HCT116 (cell line): ENCODE measurements at regions not wholly inside any gene's neighbourhood (a gene's known extent, or its start where the extent isn't known, plus 50 kb on each side); places are given as distances from the start of the nearest gene placed in this dataset.

ENCODE experiments used
- ATAC-seq: fragments of 200-7000 bp; cut with Tn5 transposase; 2 replicates; pipeline ENCODE4 v1.9.1; 2020; ENCODE audit warnings: mild to moderate bottlenecking, moderate library complexity
- BruUV-seq: library from RNA; stranded (reverse); fragments of 400-500 nt; replicated peaks from 2 replicates; lab custom pipeline; 2021; lab: Mats Ljungman, UMichigan
- CTCF ChIA-PET: fragments of 300-600 bp; sonication (Branson Sonifier 250); formaldehyde crosslinking; loops from one replicate; lab custom pipeline; 2021; ENCODE audit warnings: antibody characterized with exemption; lab: Charles Lee
- POLR2A ChIA-PET: fragments of 300-600, 350-600 bp; sonication (Branson Sonifier 250); formaldehyde crosslinking; loops from one replicate; lab custom pipeline; 2021; ENCODE audit warnings: antibody characterized with exemption; lab: Charles Lee
- RAD21 ChIA-PET, 2 experiments: fragments of 300-600 bp; sonication (Branson Sonifier 250); formaldehyde crosslinking; loops; one replicate each; lab custom pipeline; 2023; ENCODE audit warnings: low total read pairs in 2 of 2; ENCODE audit not compliant: uncharacterized antibody in 2 of 2, unreplicated experiment in 2 of 2, low non-redundant PET in 1 of 2; lab: Charles Lee
- DNase-seq: peaks from one replicate; pipeline ENCODE4 v3.0.0-alpha.2; 2010; ENCODE audit warnings: low read depth, low spot score
- H2AFZ ChIP-seq: fragments of 200-600 bp; shearing (Covaris generic), sonication (generic); 2 replicates; pipeline ENCODE4 v1.6.1; 2017; ENCODE audit warnings: low read depth, mixed run types, mixed read lengths, antibody characterized with exemption, low read length; ENCODE audit not compliant: poor library complexity, severe bottlenecking
- H3K27ac ChIP-seq: 2 replicates; pipeline ENCODE4 v1.5.1; 2012; ENCODE audit warnings: low read depth, low read length
- H3K27me3 ChIP-seq: fragments of 200-600 bp; sonication (generic); 2 replicates; pipeline ENCODE4 v1.6.1; 2016; ENCODE audit warnings: mixed run types, low read length, mixed read lengths; ENCODE audit not compliant: insufficient read depth
- H3K36me3 ChIP-seq, 2 experiments: fragments of 200-500 bp in 1 of 2; fragments of 200-600 bp in 1 of 2; sonication (Bioruptor generic) in 1 of 2; sonication (generic) in 1 of 2; 2 replicates each; pipeline versions ENCODE4 v1.5.1 to v1.6.1; 2014 to 2016; ENCODE audit warnings: low read length in 2 of 2, inconsistent platforms in 1 of 2, mixed read lengths in 1 of 2, mixed run types in 1 of 2; ENCODE audit not compliant: insufficient read depth in 2 of 2, control insufficient read depth in 1 of 2
- H3K4me1 ChIP-seq, 2 experiments: fragments of 200-600 bp in 1 of 2; sonication (generic) in 1 of 2; 2 replicates each; pipeline versions ENCODE4 v1.5.1 to v1.6.1; 2012 to 2017; ENCODE audit warnings: low read length in 2 of 2, inconsistent platforms in 1 of 2, mild to moderate bottlenecking in 1 of 2, mixed read lengths in 1 of 2, mixed run types in 1 of 2, moderate library complexity in 1 of 2; ENCODE audit not compliant: insufficient read depth in 2 of 2, control insufficient read depth in 1 of 2
- H3K4me2 ChIP-seq: fragments of 200-600 bp; sonication (generic); 2 replicates; pipeline ENCODE4 v1.6.1; 2017; ENCODE audit warnings: mixed run types, low read length, mixed read lengths
- H3K4me3 ChIP-seq, 2 experiments: fragments of 200-600 bp in 1 of 2; sonication (generic) in 1 of 2; replicated peaks in 1 of 2; 2 replicates each; pipeline ENCODE4 v1.5.1; 2011 to 2016; ENCODE audit warnings: low read length in 2 of 2, control low read depth in 1 of 2, low read depth in 1 of 2, mild to moderate bottlenecking in 1 of 2, mixed read lengths in 1 of 2, mixed run types in 1 of 2
- H3K79me2 ChIP-seq: fragments of 200-600 bp; sonication (generic); 2 replicates; pipeline ENCODE4 v1.6.1; 2017; ENCODE audit warnings: mild to moderate bottlenecking, mixed run types, low read length, moderate library complexity, mixed read lengths; ENCODE audit not compliant: insufficient read depth
- H3K9ac ChIP-seq: fragments of 200-600 bp; sonication (generic); 2 replicates; pipeline ENCODE4 v1.6.1; 2016; ENCODE audit warnings: low read length, mixed read lengths
- H3K9me2 ChIP-seq: fragments of 200-600 bp; sonication (generic), shearing (Covaris generic); 2 replicates; pipeline ENCODE4 v1.6.1; 2017; ENCODE audit warnings: mixed run types, mild to moderate bottlenecking, moderate library complexity; ENCODE audit not compliant: insufficient read depth
- H3K9me3 ChIP-seq, 2 experiments: fragments of 200-500 bp in 1 of 2; fragments of 200-600 bp in 1 of 2; sonication (Bioruptor generic) in 1 of 2; sonication (generic) in 1 of 2; 2 replicates each; pipeline ENCODE4 v1.6.1; 2014 to 2017; ENCODE audit warnings: low read length in 2 of 2, mixed read lengths in 2 of 2, inconsistent platforms in 1 of 2, low read depth in 1 of 2, mild to moderate bottlenecking in 1 of 2, mixed run types in 1 of 2, moderate library complexity in 1 of 2; ENCODE audit not compliant: control insufficient read depth in 1 of 2, insufficient read depth in 1 of 2
- H4K20me1 ChIP-seq: fragments of 200-600 bp; sonication (generic), shearing (Covaris generic); 2 replicates; pipeline ENCODE4 v1.6.1; 2017; ENCODE audit warnings: mixed run types, mild to moderate bottlenecking, moderate library complexity; ENCODE audit not compliant: insufficient read depth
- EGR1 ChIP-seq: IDR thresholded peaks from 2 replicates; pipeline ENCODE4 v1.6.1; 2012; ENCODE audit warnings: low read depth
- EZH2 ChIP-seq: fragments of 200-600 bp; sonication (generic); IDR thresholded peaks from 2 replicates; pipeline ENCODE4 v1.6.1; 2017; ENCODE audit warnings: antibody characterized with exemption, mixed run types
- JUND ChIP-seq: IDR thresholded peaks from 2 replicates; pipeline ENCODE4 v1.6.1; 2012
- SRF ChIP-seq: IDR thresholded peaks from 2 replicates; pipeline ENCODE4 v1.6.1; 2012; ENCODE audit warnings: low read depth
- TCF7L2 ChIP-seq: IDR thresholded peaks from 2 replicates; pipeline ENCODE4 v1.7.0; 2011; ENCODE audit warnings: borderline replicate concordance, inconsistent platforms; ENCODE audit not compliant: insufficient read depth, insufficient read length; ENCODE audit errors: extremely low read depth
- YY1 ChIP-seq: IDR thresholded peaks from 2 replicates; pipeline ENCODE4 v1.6.1; 2011; ENCODE audit warnings: low read length, low read depth, moderate library complexity, mild to moderate bottlenecking; ENCODE audit not compliant: insufficient replicate concordance; ENCODE audit errors: extremely low read depth
- ZFX ChIP-seq: fragments of 450-650 bp; IDR thresholded peaks from 2 replicates; pipeline ENCODE4 v1.6.1; 2017
- intact Hi-C: fragments of 100-400 bp; cut with micrococcal nuclease; formaldehyde crosslinking; loops from 2 replicates; pipeline ENCODE4 v1.10.0; 2022
- TF ChIP-seq, protein P1 (sequence below), 3 experiments: fragments of 200-600 bp in 1 of 3; sonication (generic) in 1 of 3; IDR thresholded peaks in 2 of 3; conservative IDR thresholded peaks in 1 of 3; 2 replicates each; pipeline ENCODE4 v1.5.1; 2012 to 2017; ENCODE audit warnings: low read depth in 2 of 3, low read length in 2 of 3, antibody characterized with exemption in 1 of 3, borderline replicate concordance in 1 of 3, control low read depth in 1 of 3, mild to moderate bottlenecking in 1 of 3, mixed read lengths in 1 of 3, mixed run types in 1 of 3, moderate library complexity in 1 of 3; ENCODE audit not compliant: insufficient read depth in 1 of 3
- TF ChIP-seq, protein P2 (sequence below): IDR thresholded peaks from 2 replicates; pipeline ENCODE4 v1.6.1; 2012
- TF ChIP-seq, protein P3 (sequence below): IDR thresholded peaks from 2 replicates; pipeline ENCODE4 v1.6.1; 2012; ENCODE audit warnings: low read depth
- TF ChIP-seq, protein P4 (sequence below): IDR thresholded peaks from 2 replicates; pipeline ENCODE4 v1.6.1; 2012

DNA sequence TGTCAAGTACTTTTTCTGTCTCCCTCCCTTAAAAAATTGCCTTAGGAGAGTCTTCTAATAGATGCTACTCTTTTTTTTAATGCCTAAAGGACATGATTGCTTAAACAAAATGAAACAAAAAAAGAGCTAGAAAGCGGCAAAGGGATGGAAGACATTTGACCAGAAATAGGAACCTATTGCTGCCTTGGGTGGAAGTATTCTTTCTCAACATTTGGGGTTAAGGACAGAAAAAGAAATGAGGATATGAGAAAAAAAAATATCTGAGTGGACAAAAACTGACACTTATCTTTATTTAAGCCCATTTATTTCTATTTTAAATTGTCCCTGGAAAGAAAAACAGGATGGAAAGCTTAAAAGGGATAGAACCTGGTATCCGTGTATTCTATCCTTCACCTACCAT, 664.9 kb upstream of the CITED2 start:
- no peak overlapping the region for H3K9ac ChIP-seq
- peaks cover 4 to 6% of the 10 kb centered on the region in 2 experiments; a peak in 2 of 4 replicates for H3K9me3 ChIP-seq
- H3K79me2 ChIP-seq: no peaks in the 10 kb centered on the region
- ChIA-PET CTCF (no interaction called here), POLR2A (interaction anchor here (2.2 kb wide), 1 partner anchor 664 kb away, joined by 6 read pairs; the partner anchor contains the start of gene CITED2), RAD21 (no interaction called here)
- TF ChIP-seq, protein P1, sequence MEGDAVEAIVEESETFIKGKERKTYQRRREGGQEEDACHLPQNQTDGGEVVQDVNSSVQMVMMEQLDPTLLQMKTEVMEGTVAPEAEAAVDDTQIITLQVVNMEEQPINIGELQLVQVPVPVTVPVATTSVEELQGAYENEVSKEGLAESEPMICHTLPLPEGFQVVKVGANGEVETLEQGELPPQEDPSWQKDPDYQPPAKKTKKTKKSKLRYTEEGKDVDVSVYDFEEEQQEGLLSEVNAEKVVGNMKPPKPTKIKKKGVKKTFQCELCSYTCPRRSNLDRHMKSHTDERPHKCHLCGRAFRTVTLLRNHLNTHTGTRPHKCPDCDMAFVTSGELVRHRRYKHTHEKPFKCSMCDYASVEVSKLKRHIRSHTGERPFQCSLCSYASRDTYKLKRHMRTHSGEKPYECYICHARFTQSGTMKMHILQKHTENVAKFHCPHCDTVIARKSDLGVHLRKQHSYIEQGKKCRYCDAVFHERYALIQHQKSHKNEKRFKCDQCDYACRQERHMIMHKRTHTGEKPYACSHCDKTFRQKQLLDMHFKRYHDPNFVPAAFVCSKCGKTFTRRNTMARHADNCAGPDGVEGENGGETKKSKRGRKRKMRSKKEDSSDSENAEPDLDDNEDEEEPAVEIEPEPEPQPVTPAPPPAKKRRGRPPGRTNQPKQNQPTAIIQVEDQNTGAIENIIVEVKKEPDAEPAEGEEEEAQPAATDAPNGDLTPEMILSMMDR (IDR thresholded peaks at IDR 0.05 in 2 of 3, conservative IDR thresholded peaks at IDR 0.05 in 1 of 3; ENCODE audit: borderline replicate concordance in 1 of 3, insufficient read depth in 1 of 3, low read depth in 2 of 3, low read length in 2 of 3): no peak
- no peak for TF ChIP-seq YY1
- TF ChIP-seq EGR1: no peak
- no peaks in the 10 kb centered on the region for H3K36me3 ChIP-seq
- no peaks in the 10 kb centered on the region for H3K27me3 ChIP-seq
- H3K9me2 ChIP-seq: no peaks in the 10 kb centered on the region
- BruUV-seq: no TSS peak
- no peaks in the 10 kb centered on the region for H4K20me1 ChIP-seq
- H2AFZ ChIP-seq: no peak overlapping the region
- ATAC-seq: no peak
- no peak overlapping the region for H3K4me3 ChIP-seq
- H3K27ac ChIP-seq: no peak overlapping the region
- DNase-seq: no peak
- intact Hi-C loops: no loop called here
- H3K4me2 ChIP-seq: no peak overlapping the region
- peaks cover 15 to 26% of the 10 kb centered on the region in 2 experiments for H3K4me1 ChIP-seq

DNA sequence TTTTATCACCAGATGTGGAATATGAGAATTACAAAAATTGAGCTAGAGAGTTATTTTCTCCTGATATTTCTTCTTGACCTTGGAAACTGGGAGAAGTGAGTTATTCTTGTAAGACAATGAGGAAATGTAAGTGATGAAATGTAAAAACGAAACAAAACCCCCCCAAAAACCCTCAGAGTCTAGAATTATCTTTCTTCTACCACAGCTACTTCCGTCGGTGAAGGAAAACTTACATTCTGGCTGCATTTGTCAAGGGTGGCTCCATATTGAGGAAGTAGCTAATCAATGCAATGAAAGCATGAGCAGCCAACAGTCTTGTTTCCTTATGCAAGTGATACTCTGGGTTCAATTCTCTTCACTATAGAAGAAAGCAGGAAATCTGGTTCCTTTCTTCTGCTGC, 661.7 kb upstream of the CITED2 start:
- no peak overlapping the region for H3K27ac ChIP-seq
- intact Hi-C loops: no loop called here
- peaks cover 4 to 6% of the 10 kb centered on the region in 2 experiments; a peak in 2 of 4 replicates for H3K9me3 ChIP-seq
- H3K4me3 ChIP-seq: no peak overlapping the region
- no peak for ATAC-seq
- H3K27me3 ChIP-seq: no peaks in the 10 kb centered on the region
- ChIA-PET CTCF (no interaction called here), RAD21 (no interaction called here), POLR2A (no interaction called here)
- H3K9ac ChIP-seq: no peak overlapping the region
- H3K79me2 ChIP-seq: no peaks in the 10 kb centered on the region
- no peaks in the 10 kb centered on the region for H3K36me3 ChIP-seq
- H4K20me1 ChIP-seq: no peaks in the 10 kb centered on the region
- H3K4me1 ChIP-seq: peaks cover 0 to 5% of the 10 kb centered on the region in 2 experiments; a peak in 1 of 4 replicates
- H2AFZ ChIP-seq: no peak overlapping the region
- H3K9me2 ChIP-seq: no peaks in the 10 kb centered on the region
- DNase-seq: no peak
- H3K4me2 ChIP-seq: no peak overlapping the region
- BruUV-seq: no TSS peak
- no peak for TF ChIP-seq JUND
- no peak for TF ChIP-seq TCF7L2
- TF ChIP-seq, protein P1 (IDR thresholded peaks at IDR 0.05 in 2 of 3, conservative IDR thresholded peaks at IDR 0.05 in 1 of 3; ENCODE audit: borderline replicate concordance in 1 of 3, insufficient read depth in 1 of 3, low read depth in 2 of 3, low read length in 2 of 3): no peak
- no peak for TF ChIP-seq SRF
- TF ChIP-seq, protein P2, sequence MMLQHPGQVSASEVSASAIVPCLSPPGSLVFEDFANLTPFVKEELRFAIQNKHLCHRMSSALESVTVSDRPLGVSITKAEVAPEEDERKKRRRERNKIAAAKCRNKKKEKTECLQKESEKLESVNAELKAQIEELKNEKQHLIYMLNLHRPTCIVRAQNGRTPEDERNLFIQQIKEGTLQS: no peak
- TF ChIP-seq, protein P3, sequence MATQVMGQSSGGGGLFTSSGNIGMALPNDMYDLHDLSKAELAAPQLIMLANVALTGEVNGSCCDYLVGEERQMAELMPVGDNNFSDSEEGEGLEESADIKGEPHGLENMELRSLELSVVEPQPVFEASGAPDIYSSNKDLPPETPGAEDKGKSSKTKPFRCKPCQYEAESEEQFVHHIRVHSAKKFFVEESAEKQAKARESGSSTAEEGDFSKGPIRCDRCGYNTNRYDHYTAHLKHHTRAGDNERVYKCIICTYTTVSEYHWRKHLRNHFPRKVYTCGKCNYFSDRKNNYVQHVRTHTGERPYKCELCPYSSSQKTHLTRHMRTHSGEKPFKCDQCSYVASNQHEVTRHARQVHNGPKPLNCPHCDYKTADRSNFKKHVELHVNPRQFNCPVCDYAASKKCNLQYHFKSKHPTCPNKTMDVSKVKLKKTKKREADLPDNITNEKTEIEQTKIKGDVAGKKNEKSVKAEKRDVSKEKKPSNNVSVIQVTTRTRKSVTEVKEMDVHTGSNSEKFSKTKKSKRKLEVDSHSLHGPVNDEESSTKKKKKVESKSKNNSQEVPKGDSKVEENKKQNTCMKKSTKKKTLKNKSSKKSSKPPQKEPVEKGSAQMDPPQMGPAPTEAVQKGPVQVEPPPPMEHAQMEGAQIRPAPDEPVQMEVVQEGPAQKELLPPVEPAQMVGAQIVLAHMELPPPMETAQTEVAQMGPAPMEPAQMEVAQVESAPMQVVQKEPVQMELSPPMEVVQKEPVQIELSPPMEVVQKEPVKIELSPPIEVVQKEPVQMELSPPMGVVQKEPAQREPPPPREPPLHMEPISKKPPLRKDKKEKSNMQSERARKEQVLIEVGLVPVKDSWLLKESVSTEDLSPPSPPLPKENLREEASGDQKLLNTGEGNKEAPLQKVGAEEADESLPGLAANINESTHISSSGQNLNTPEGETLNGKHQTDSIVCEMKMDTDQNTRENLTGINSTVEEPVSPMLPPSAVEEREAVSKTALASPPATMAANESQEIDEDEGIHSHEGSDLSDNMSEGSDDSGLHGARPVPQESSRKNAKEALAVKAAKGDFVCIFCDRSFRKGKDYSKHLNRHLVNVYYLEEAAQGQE: no peak
- no peak for TF ChIP-seq EZH2
- TF ChIP-seq, protein P4, sequence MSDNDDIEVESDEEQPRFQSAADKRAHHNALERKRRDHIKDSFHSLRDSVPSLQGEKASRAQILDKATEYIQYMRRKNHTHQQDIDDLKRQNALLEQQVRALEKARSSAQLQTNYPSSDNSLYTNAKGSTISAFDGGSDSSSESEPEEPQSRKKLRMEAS: no peak
- TF ChIP-seq ZFX: no peak
- TF ChIP-seq YY1: no peak
